Right atrium auricular region (tissue), 2 donors: ENCODE measurements at regions not wholly inside any gene's neighbourhood (a gene's known extent, or its start where the extent isn't known, plus 50 kb on each side); places are given as distances from the start of the nearest gene placed in this dataset.

Experiments used
- DNase-seq: peaks from one replicate; pipeline ENCODE4 v3.0.0-alpha.2; 2019; ENCODE audit warnings: low spot score
- H3K27ac ChIP-seq, 2 donors: fragments of 200-600 bp; sonication (generic); 1 replicate in 1 of 2; 2 replicates in 1 of 2; pipeline ENCODE4 v1.5.1; 2016 to 2019
- H3K27me3 ChIP-seq, 2 donors: fragments of 200-600 bp; sonication (generic); one replicate each; pipeline versions ENCODE4 v1.5.1 to v1.6.0; 2017 to 2019
- H3K36me3 ChIP-seq: fragments of 200-600 bp; sonication (generic); one replicate; pipeline ENCODE4 v1.5.1; 2016
- H3K4me1 ChIP-seq, 2 donors: fragments of 200-600 bp; sonication (generic); one replicate each; pipeline versions ENCODE4 v1.5.1 to v1.6.0; 2017 to 2019
- H3K4me3 ChIP-seq, 2 donors: fragments of 200-600 bp; sonication (generic); 1 replicate in 1 of 2; 2 replicates in 1 of 2; pipeline ENCODE4 v1.5.1; 2017 to 2019; ENCODE audit warnings: mild to moderate bottlenecking in 1 of 2, moderate library complexity in 1 of 2
- H3K9me3 ChIP-seq, 2 donors: fragments of 200-600 bp; sonication (generic); one replicate each; pipeline ENCODE4 v1.5.1; 2019
- CTCF ChIP-seq, 2 donors: fragments of 200-600 bp; sonication (generic); IDR thresholded peaks; one replicate each; pipeline ENCODE4 v1.5.1; 2019; ENCODE audit warnings: antibody characterized with exemption in 2 of 2

DNA sequence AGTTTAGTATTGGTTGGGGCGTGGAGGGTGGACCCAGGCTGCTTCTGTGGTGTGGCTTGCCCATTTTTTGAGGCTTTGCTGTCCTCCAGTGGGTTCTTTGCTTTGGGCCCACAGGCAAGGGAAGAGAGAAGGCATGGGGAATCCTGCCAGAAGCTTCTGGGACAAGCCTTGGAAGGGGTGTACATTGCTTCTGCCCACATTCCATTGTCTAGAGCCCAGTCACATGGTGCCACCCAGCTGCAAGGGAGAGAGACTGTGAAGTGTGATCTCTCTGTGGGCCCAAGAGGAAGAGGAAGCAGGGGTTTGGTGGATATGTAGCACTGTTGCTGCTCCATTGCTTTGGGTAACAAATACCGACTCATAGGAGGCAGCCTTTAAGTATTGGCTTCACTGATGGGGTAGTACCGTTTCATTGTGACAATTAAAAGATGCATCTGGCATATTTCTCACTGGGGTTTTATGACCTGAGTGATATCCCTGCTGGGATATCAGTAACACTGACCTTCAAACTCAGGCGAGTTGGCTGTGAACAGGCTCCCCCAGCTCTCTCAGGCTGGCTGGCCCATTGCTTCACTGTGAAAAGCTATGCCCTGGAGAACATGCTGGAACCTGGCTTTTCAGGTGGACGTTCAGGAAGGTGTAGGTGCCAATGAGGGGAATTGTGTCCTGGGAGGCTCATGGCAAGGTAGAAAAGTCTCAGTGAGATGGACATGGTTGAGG lies 85.9 kb downstream of the CLDN34 start:
- no peak overlapping the region for H3K4me3 ChIP-seq
- H3K36me3 ChIP-seq, result no peaks in the 10 kb centered on the region
- no peak for DNase-seq
- peak overlapping the region; percentile 32 to 60 for H3K27ac ChIP-seq
- peaks cover 0 to 5% of the 10 kb centered on the region in 2 donors for H3K9me3 ChIP-seq
- no peaks in the 10 kb centered on the region for H3K27me3 ChIP-seq
- peaks cover 0 to 40% of the 10 kb centered on the region in 2 donors for H3K4me1 ChIP-seq
- TF ChIP-seq CTCF (IDR thresholded peaks at IDR 0.05), result no peak

DNA sequence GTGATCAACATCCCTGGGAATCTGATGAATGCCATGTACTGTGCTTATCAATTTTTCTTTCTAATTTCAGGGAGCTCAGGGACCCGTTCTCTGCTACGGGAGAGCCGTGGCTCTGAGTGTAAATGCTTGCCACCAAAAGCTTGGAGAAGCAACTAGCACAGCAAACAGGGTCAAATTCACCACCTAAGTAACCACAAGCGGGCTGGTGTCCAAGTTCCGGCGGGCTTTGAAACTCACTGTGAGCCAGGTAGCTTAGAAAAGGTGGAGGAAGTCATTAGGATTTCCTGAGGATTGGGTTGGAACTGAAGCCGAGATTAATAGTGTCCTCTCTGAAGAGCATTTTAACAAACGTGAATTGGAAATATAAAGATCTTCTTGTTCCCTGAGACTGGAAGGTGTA lies 87.2 kb downstream of the CLDN34 start:
- H3K4me1 ChIP-seq, result peaks cover 0 to 28% of the 10 kb centered on the region in 2 donors
- H3K4me3 ChIP-seq, result no peak overlapping the region
- H3K9me3 ChIP-seq, result peaks cover 0 to 5% of the 10 kb centered on the region in 2 donors
- no peak for DNase-seq
- no peak for TF ChIP-seq CTCF (IDR thresholded peaks at IDR 0.05)
- H3K27ac ChIP-seq, result no peak overlapping the region
- H3K27me3 ChIP-seq, result no peaks in the 10 kb centered on the region
- no peaks in the 10 kb centered on the region for H3K36me3 ChIP-seq

GRCh38 chrX:10055430-10055829 lies 88.3 kb downstream of the CLDN34 start:
- Histone ChIP-seq H3K27ac (no peak overlapping the region), H3K27me3 (no peaks in the 10 kb centered on the region), H3K4me1 (peaks cover 0 to 19% of the 10 kb centered on the region in 2 donors), H3K4me3 (no peak overlapping the region), H3K9me3 (peaks cover 0 to 5% of the 10 kb centered on the region in 2 donors), H3K36me3 (no peaks in the 10 kb centered on the region)
- no peak for DNase-seq
- TF ChIP-seq CTCF (IDR thresholded peaks at IDR 0.05), result no peak

DNA sequence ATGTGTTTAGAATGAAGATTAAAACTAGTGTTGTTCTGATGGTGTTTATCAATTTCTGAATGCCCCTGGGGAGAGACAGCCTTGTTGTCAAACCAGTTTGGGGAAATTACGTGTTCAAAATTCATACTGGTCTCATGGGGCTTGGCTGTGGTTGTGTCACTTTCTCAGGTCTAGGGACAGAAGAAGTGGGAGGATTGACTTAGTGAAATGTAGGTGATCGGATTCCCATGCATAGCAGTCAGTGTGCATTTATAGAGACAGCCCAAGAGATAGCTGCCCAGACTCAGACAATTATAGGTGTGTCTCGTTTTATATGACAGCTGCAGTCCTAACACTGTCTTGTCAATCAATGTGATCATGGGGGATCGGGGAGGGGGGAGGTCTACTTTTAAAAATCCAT lies 94.4 kb upstream of the CLCN4 start:
- no peak overlapping the region for H3K4me3 ChIP-seq
- H3K36me3 ChIP-seq, result peaks cover 4% of the 10 kb centered on the region
- H3K9me3 ChIP-seq, result no peaks in the 10 kb centered on the region
- DNase-seq, result no peak
- no peak for TF ChIP-seq CTCF (IDR thresholded peaks at IDR 0.05)
- no peak overlapping the region for H3K27ac ChIP-seq
- no peaks in the 10 kb centered on the region for H3K4me1 ChIP-seq
- H3K27me3 ChIP-seq, result no peaks in the 10 kb centered on the region

DNA sequence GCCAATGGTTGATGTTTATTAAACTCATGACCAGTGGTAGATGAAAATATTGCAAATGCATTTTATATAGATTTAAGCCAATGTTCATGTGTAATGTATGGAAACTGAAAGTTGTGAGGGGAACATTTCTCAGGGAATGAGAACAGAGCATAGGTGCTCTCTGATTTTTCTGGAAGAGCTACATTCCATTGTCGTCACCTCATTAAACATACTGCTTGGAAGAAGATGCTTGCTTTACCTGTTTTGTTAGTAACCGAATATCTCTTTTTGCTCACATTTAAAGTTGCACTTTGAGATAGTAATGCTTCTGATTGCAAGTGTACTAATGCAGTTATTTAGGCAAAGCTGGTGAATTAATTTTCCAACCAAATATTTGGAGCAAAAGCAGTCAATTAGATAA lies 93.8 kb upstream of the CLCN4 start:
- TF ChIP-seq CTCF (IDR thresholded peaks at IDR 0.05), result no peak
- Histone ChIP-seq H3K4me1 (no peaks in the 10 kb centered on the region), H3K4me3 (no peak overlapping the region), H3K36me3 (peaks cover 10% of the 10 kb centered on the region), H3K27me3 (no peaks in the 10 kb centered on the region), H3K27ac (no peak overlapping the region), H3K9me3 (no peaks in the 10 kb centered on the region)
- DNase-seq, result no peak

- Histone ChIP-seq H3K4me1 (no peaks in the 10 kb centered on the region), H3K9me3 (no peaks in the 10 kb centered on the region), H3K4me3 (no peak overlapping the region), H3K27me3 (no peaks in the 10 kb centered on the region), H3K36me3 (peaks cover 16% of the 10 kb centered on the region), H3K27ac (no peak overlapping the region)
- no peak for DNase-seq
- TF ChIP-seq CTCF (IDR thresholded peaks at IDR 0.05), result no peak
Measured at GRCh38 chrX:10064736-10065135, 92.0 kb upstream of the CLCN4 start.
